ENCODE measurements at regions not wholly inside any gene's neighbourhood (a gene's known extent, or its start where the extent isn't known, plus 50 kb on each side); places are given as distances from the start of the nearest gene placed in this dataset.

- H2AFZ ChIP-seq: no peak overlapping the region
- in situ Hi-C loops (cut with MboI): no loop called here
- H3K4me1 ChIP-seq (ENCODE audit: insufficient read depth): no peaks in the 10 kb centered on the region
- no peaks in the 10 kb centered on the region for H3K27me3 ChIP-seq (replicated peaks; ENCODE audit: insufficient read depth)
- H3K4me3 ChIP-seq: no peak overlapping the region
- no peaks in the 10 kb centered on the region for H3K36me3 ChIP-seq (ENCODE audit: low read depth)
- DNase-seq: peak; percentile 25
- TF ChIP-seq EZH2phosphoT487 (IDR thresholded peaks at IDR 0.05; ENCODE audit: insufficient read depth, low read depth) (no peak), EZH2 (IDR thresholded peaks at IDR 0.05; ENCODE audit: insufficient read depth, poor library complexity, severe bottlenecking) (no peak)
- H3K79me2 ChIP-seq (ENCODE audit: insufficient read depth): no peaks in the 10 kb centered on the region
- WGBS, 2 experiments (ENCODE audit: low coverage in 1 of 2, low lambda C conversion rate in 2 of 2, missing lambda C conversion rate in 2 of 2): 47 to 56% methylated on average over 4 of the region's 4 CpGs
- H3K9ac ChIP-seq: no peak overlapping the region
- H3K9me2 ChIP-seq (ENCODE audit: insufficient read depth): no peaks in the 10 kb centered on the region
- peaks cover 4% of the 10 kb centered on the region for H3K9me3 ChIP-seq (ENCODE audit: low read depth)
- H3K27ac ChIP-seq: no peak overlapping the region
- H3F3A ChIP-seq (ENCODE audit: insufficient read depth): no peaks in the 10 kb centered on the region
- no peaks in the 10 kb centered on the region for H4K20me1 ChIP-seq (ENCODE audit: insufficient read depth)
- no peak overlapping the region for H3K4me2 ChIP-seq (ENCODE audit: unreplicated experiment)
Observed at GRCh38 chr10:109593682-109594081, 329.6 kb downstream of the XPNPEP1 start.

- Histone ChIP-seq H3K27me3 (replicated peaks; ENCODE audit: insufficient read depth) (no peaks in the 10 kb centered on the region), H3K4me3 (no peak overlapping the region), H3K9ac (no peak overlapping the region), H3F3A (ENCODE audit: insufficient read depth) (no peaks in the 10 kb centered on the region), H3K4me1 (ENCODE audit: insufficient read depth) (no peaks in the 10 kb centered on the region), H3K36me3 (ENCODE audit: low read depth) (no peaks in the 10 kb centered on the region), H3K9me2 (ENCODE audit: insufficient read depth) (no peaks in the 10 kb centered on the region), H3K9me3 (ENCODE audit: low read depth) (peaks cover 4% of the 10 kb centered on the region), H3K79me2 (ENCODE audit: insufficient read depth) (no peaks in the 10 kb centered on the region), H2AFZ (no peak overlapping the region), H3K4me2 (ENCODE audit: unreplicated experiment) (no peak overlapping the region), H3K27ac (no peak overlapping the region), H4K20me1 (ENCODE audit: insufficient read depth) (no peaks in the 10 kb centered on the region)
- peak; percentile 2 for DNase-seq
- WGBS, 2 experiments (ENCODE audit: low coverage in 1 of 2, low lambda C conversion rate in 2 of 2, missing lambda C conversion rate in 2 of 2): 12 to 16% methylated on average over 3 of the region's 3 CpGs
- no peak for TF ChIP-seq EZH2phosphoT487 (IDR thresholded peaks at IDR 0.05; ENCODE audit: insufficient read depth, low read depth)
- in situ Hi-C loops (cut with MboI): no loop called here
Observed at GRCh38 chr10:109592391-109592790, 330.9 kb downstream of the XPNPEP1 start.

- H3K27ac ChIP-seq: no peak overlapping the region
- H3K27me3 ChIP-seq (replicated peaks; ENCODE audit: insufficient read depth): no peaks in the 10 kb centered on the region
- no peaks in the 10 kb centered on the region for H3K4me1 ChIP-seq (ENCODE audit: insufficient read depth)
- H3K36me3 ChIP-seq (ENCODE audit: low read depth): no peaks in the 10 kb centered on the region
- no peak overlapping the region for H3K9ac ChIP-seq
- no peaks in the 10 kb centered on the region for H4K20me1 ChIP-seq (ENCODE audit: insufficient read depth)
- TF ChIP-seq EZH2 (IDR thresholded peaks at IDR 0.05; ENCODE audit: insufficient read depth, poor library complexity, severe bottlenecking): no peak
- no peak for TF ChIP-seq EZH2phosphoT487 (IDR thresholded peaks at IDR 0.05; ENCODE audit: insufficient read depth, low read depth)
- H3F3A ChIP-seq (ENCODE audit: insufficient read depth): no peaks in the 10 kb centered on the region
- in situ Hi-C loops (cut with MboI): no loop called here
- H3K9me3 ChIP-seq (ENCODE audit: low read depth): peaks cover 4% of the 10 kb centered on the region
- H2AFZ ChIP-seq: no peak overlapping the region
- H3K9me2 ChIP-seq (ENCODE audit: insufficient read depth): no peaks in the 10 kb centered on the region
- 0 to 2% methylated on average over 2 of the region's 2 CpGs for WGBS, 2 experiments (ENCODE audit: low coverage in 1 of 2, low lambda C conversion rate in 2 of 2, missing lambda C conversion rate in 2 of 2)
- no peaks in the 10 kb centered on the region for H3K79me2 ChIP-seq (ENCODE audit: insufficient read depth)
- no peak overlapping the region for H3K4me3 ChIP-seq
- no peak overlapping the region for H3K4me2 ChIP-seq (ENCODE audit: unreplicated experiment)
- peak; percentile 5 for DNase-seq
Observed at GRCh38 chr10:109591601-109592000, 331.7 kb downstream of the XPNPEP1 start.

GRCh38 chr10:109588259-109588658 is 335.1 kb downstream of the XPNPEP1 start:
- Histone ChIP-seq H3K36me3 (ENCODE audit: low read depth) (no peaks in the 10 kb centered on the region), H3K27ac (no peak overlapping the region), H3K79me2 (ENCODE audit: insufficient read depth) (no peaks in the 10 kb centered on the region), H3K4me2 (ENCODE audit: unreplicated experiment) (no peak overlapping the region), H3K9me3 (ENCODE audit: low read depth) (peaks cover 4% of the 10 kb centered on the region), H4K20me1 (ENCODE audit: insufficient read depth) (no peaks in the 10 kb centered on the region), H3K9ac (no peak overlapping the region), H3K4me1 (ENCODE audit: insufficient read depth) (no peaks in the 10 kb centered on the region), H3F3A (ENCODE audit: insufficient read depth) (no peaks in the 10 kb centered on the region), H3K9me2 (ENCODE audit: insufficient read depth) (no peaks in the 10 kb centered on the region), H3K4me3 (no peak overlapping the region), H2AFZ (no peak overlapping the region), H3K27me3 (replicated peaks; ENCODE audit: insufficient read depth) (no peaks in the 10 kb centered on the region)
- in situ Hi-C loops (cut with MboI): no loop called here
- no peak for DNase-seq
- WGBS, 2 experiments (ENCODE audit: low coverage in 1 of 2, low lambda C conversion rate in 2 of 2, missing lambda C conversion rate in 2 of 2): 18 to 22% methylated on average over 3 of the region's 3 CpGs
- no peak for TF ChIP-seq EZH2 (IDR thresholded peaks at IDR 0.05; ENCODE audit: insufficient read depth, poor library complexity, severe bottlenecking)
- TF ChIP-seq EZH2phosphoT487 (IDR thresholded peaks at IDR 0.05; ENCODE audit: insufficient read depth, low read depth): no peak

GRCh38 chr10:109587366-109587765 is 335.9 kb downstream of the XPNPEP1 start:
- H3K9ac ChIP-seq: no peak overlapping the region
- H3K36me3 ChIP-seq (ENCODE audit: low read depth): no peaks in the 10 kb centered on the region
- no peaks in the 10 kb centered on the region for H3F3A ChIP-seq (ENCODE audit: insufficient read depth)
- no peak overlapping the region for H3K27ac ChIP-seq
- H2AFZ ChIP-seq: no peak overlapping the region
- no peaks in the 10 kb centered on the region for H3K4me1 ChIP-seq (ENCODE audit: insufficient read depth)
- H3K9me2 ChIP-seq (ENCODE audit: insufficient read depth): no peaks in the 10 kb centered on the region
- TF ChIP-seq EZH2phosphoT487 (IDR thresholded peaks at IDR 0.05; ENCODE audit: insufficient read depth, low read depth) (no peak), EZH2 (IDR thresholded peaks at IDR 0.05; ENCODE audit: insufficient read depth, poor library complexity, severe bottlenecking) (no peak)
- H3K4me2 ChIP-seq (ENCODE audit: unreplicated experiment): no peak overlapping the region
- no peak for DNase-seq
- in situ Hi-C loops (cut with MboI): no loop called here
- no peaks in the 10 kb centered on the region for H3K27me3 ChIP-seq (replicated peaks; ENCODE audit: insufficient read depth)
- peaks cover 4% of the 10 kb centered on the region for H3K9me3 ChIP-seq (ENCODE audit: low read depth)
- H4K20me1 ChIP-seq (ENCODE audit: insufficient read depth): no peaks in the 10 kb centered on the region
- 2 to 6% methylated on average over 3 of the region's 3 CpGs for WGBS, 2 experiments (ENCODE audit: low coverage in 1 of 2, low lambda C conversion rate in 2 of 2, missing lambda C conversion rate in 2 of 2)
- no peaks in the 10 kb centered on the region for H3K79me2 ChIP-seq (ENCODE audit: insufficient read depth)
- no peak overlapping the region for H3K4me3 ChIP-seq

Data from GM23248 (cell line).